A673 (cell line): ENCODE measurements at regions not wholly inside any gene's neighbourhood (a gene's known extent, or its start where the extent isn't known, plus 50 kb on each side); places are given as distances from the start of the nearest gene placed in this dataset.

Experiments
- BruUV-seq: library from RNA; stranded (reverse); fragments of 400-500 nt; replicated peaks from 2 replicates; lab custom pipeline; 2021; lab: Mats Ljungman, UMichigan
- CTCF ChIA-PET: fragments of 300-600 bp; sonication (Branson Sonifier 250); formaldehyde crosslinking; loops from one replicate; lab custom pipeline; 2022; ENCODE audit warnings: antibody characterized with exemption; lab: Charles Lee
- POLR2A ChIA-PET: fragments of 300-600 bp; sonication (Branson Sonifier 250); formaldehyde crosslinking; loops from one replicate; lab custom pipeline; 2022; ENCODE audit warnings: antibody characterized with exemption; ENCODE audit not compliant: low non-redundant PET; lab: Charles Lee
- DNase-seq: peaks from one replicate; pipeline ENCODE4 v3.0.0-alpha.2; 2015; ENCODE audit warnings: low spot score
- H3K27ac ChIP-seq: fragments of 200-600 bp; sonication (generic); 2 replicates; pipeline ENCODE4 v1.5.1; 2016; ENCODE audit warnings: mixed run types, low read depth, mild to moderate bottlenecking, mixed read lengths, antibody characterized with exemption, low read length; ENCODE audit not compliant: poor library complexity, severe bottlenecking
- H3K27me3 ChIP-seq: fragments of 200-600 bp; sonication (generic); replicated peaks from 2 replicates; pipeline ENCODE4 v1.6.1; 2017; ENCODE audit warnings: mixed run types, low read depth, mild to moderate bottlenecking, mixed read lengths, antibody characterized with exemption, low read length; ENCODE audit not compliant: insufficient read depth, poor library complexity
- H3K36me3 ChIP-seq: fragments of 200-600 bp; sonication (generic); 2 replicates; pipeline ENCODE4 v1.6.1; 2016; ENCODE audit warnings: mixed run types, mild to moderate bottlenecking, mixed read lengths, antibody characterized with exemption, low read length; ENCODE audit not compliant: insufficient read depth, poor library complexity, severe bottlenecking
- H3K4me1 ChIP-seq: fragments of 200-600 bp; sonication (generic); 2 replicates; pipeline ENCODE4 v1.6.1; 2017; ENCODE audit warnings: mixed run types, mild to moderate bottlenecking, mixed read lengths, antibody characterized with exemption, low read length; ENCODE audit not compliant: insufficient read depth, poor library complexity, severe bottlenecking
- H3K4me3 ChIP-seq: fragments of 200-600 bp; sonication (generic); 2 replicates; pipeline ENCODE4 v1.5.1; 2016; ENCODE audit warnings: low read depth, mixed run types, mild to moderate bottlenecking, mixed read lengths, low read length; ENCODE audit not compliant: poor library complexity, severe bottlenecking
- H3K9me3 ChIP-seq: fragments of 200-600 bp; sonication (generic); 2 replicates; pipeline ENCODE4 v1.6.1; 2016; ENCODE audit warnings: mixed run types, low read depth, mild to moderate bottlenecking, mixed read lengths, antibody characterized with exemption, low read length; ENCODE audit not compliant: poor library complexity, severe bottlenecking
- CTCF ChIP-seq: fragments of 300-800, 200-600 bp; sonication (generic); conservative IDR thresholded peaks from 2 replicates; pipeline ENCODE4 v1.5.1; 2017; ENCODE audit warnings: low read depth, mild to moderate bottlenecking, antibody characterized with exemption, low read length, moderate library complexity, mixed read lengths
- EZH2 ChIP-seq: fragments of 200-600 bp; sonication (generic); IDR thresholded peaks from 2 replicates; pipeline ENCODE4 v1.6.1; 2017; ENCODE audit warnings: borderline replicate concordance, low read depth, mild to moderate bottlenecking, mixed read lengths, antibody characterized with exemption, low read length; ENCODE audit not compliant: poor library complexity, severe bottlenecking
- intact Hi-C: fragments of 100-400 bp; cut with micrococcal nuclease; formaldehyde crosslinking; loops from one replicate; pipeline ENCODE4 v1.10.0; 2022; ENCODE audit not compliant: unreplicated experiment

- H3K4me1 ChIP-seq: no peaks in the 10 kb centered on the region
- BruUV-seq: no TSS peak
- intact Hi-C loops: no loop called here
- no peaks in the 10 kb centered on the region for H3K36me3 ChIP-seq
- POLR2A ChIA-PET: no interaction called here
- no peak for DNase-seq
- H3K27ac ChIP-seq: no peak overlapping the region
- no peak overlapping the region for H3K4me3 ChIP-seq
- no peak for TF ChIP-seq CTCF
- CTCF ChIA-PET: no interaction called here
- H3K9me3 ChIP-seq: no peaks in the 10 kb centered on the region
- no peaks in the 10 kb centered on the region for H3K27me3 ChIP-seq
Observed at GRCh38 chr3:107966276-107966675, 124.6 kb downstream of the CD47 start.

- H3K36me3 ChIP-seq: no peaks in the 10 kb centered on the region
- BruUV-seq: no TSS peak
- no peaks in the 10 kb centered on the region for H3K4me1 ChIP-seq
- H3K9me3 ChIP-seq: no peaks in the 10 kb centered on the region
- POLR2A ChIA-PET: no interaction called here
- TF ChIP-seq EZH2 (no peak), CTCF (no peak)
- H3K27me3 ChIP-seq: no peaks in the 10 kb centered on the region
- CTCF ChIA-PET: no interaction called here
- no peak overlapping the region for H3K4me3 ChIP-seq
- DNase-seq: no peak
- intact Hi-C loops: no loop called here
- H3K27ac ChIP-seq: no peak overlapping the region
Observed at GRCh38 chr3:107965136-107965655, 125.6 kb downstream of the CD47 start.

- no peaks in the 10 kb centered on the region for H3K9me3 ChIP-seq
- no peak for TF ChIP-seq EZH2
- no peak overlapping the region for H3K27ac ChIP-seq
- ChIA-PET POLR2A (no interaction called here), CTCF (no interaction called here)
- no peak for DNase-seq
- intact Hi-C loops: no loop called here
- no peak overlapping the region for H3K4me3 ChIP-seq
- H3K27me3 ChIP-seq: no peaks in the 10 kb centered on the region
- no peaks in the 10 kb centered on the region for H3K36me3 ChIP-seq
- H3K4me1 ChIP-seq: peaks cover 10% of the 10 kb centered on the region
- no TSS peak for BruUV-seq
Observed at GRCh38 chr3:107963581-107963980, 127.2 kb downstream of the CD47 start.

GRCh38 chr3:107962946-107963345 lies 127.9 kb downstream of the CD47 start:
- Histone ChIP-seq H3K27ac (no peak overlapping the region), H3K36me3 (no peaks in the 10 kb centered on the region), H3K4me1 (peaks cover 16% of the 10 kb centered on the region), H3K27me3 (no peaks in the 10 kb centered on the region), H3K4me3 (no peak overlapping the region), H3K9me3 (no peaks in the 10 kb centered on the region)
- TF ChIP-seq EZH2: no peak
- DNase-seq: no peak
- ChIA-PET CTCF (no interaction called here), POLR2A (no interaction called here)
- intact Hi-C loops: no loop called here
- no TSS peak for BruUV-seq
